H9 (cell line): ENCODE measurements at regions not wholly inside any gene's neighbourhood (a gene's known extent, or its start where the extent isn't known, plus 50 kb on each side); places are given as distances from the start of the nearest gene placed in this dataset.

ENCODE experiments used
- DNase-seq: peaks from one replicate; pipeline ENCODE4 v3.0.0-alpha.2; 2017
- H2AFZ ChIP-seq: one replicate; pipeline ENCODE4 v1.6.1; 2013; ENCODE audit warnings: mild to moderate bottlenecking, low read length, control low read depth, moderate library complexity
- H2AK5ac ChIP-seq: 2 replicates; pipeline ENCODE4 v1.6.1; 2013; ENCODE audit warnings: low read length, control low read depth, mixed read lengths; ENCODE audit not compliant: insufficient read length
- H2BK120ac ChIP-seq: one replicate; pipeline ENCODE4 v1.6.1; 2013; ENCODE audit warnings: low read depth, mild to moderate bottlenecking, low read length, control low read depth, inconsistent platforms; ENCODE audit not compliant: poor library complexity, severe bottlenecking
- H2BK12ac ChIP-seq: 2 replicates; pipeline ENCODE4 v1.6.1; 2013; ENCODE audit warnings: low read length, control low read depth, mixed read lengths, low read depth; ENCODE audit not compliant: insufficient read length
- H2BK15ac ChIP-seq: 2 replicates; pipeline ENCODE4 v1.6.1; 2013; ENCODE audit warnings: low read depth, low read length, control low read depth
- H2BK20ac ChIP-seq: one replicate; pipeline ENCODE4 v1.6.1; 2013; ENCODE audit warnings: low read depth, mild to moderate bottlenecking, low read length, control low read depth, inconsistent platforms; ENCODE audit not compliant: poor library complexity, severe bottlenecking
- H2BK5ac ChIP-seq: 2 replicates; pipeline ENCODE4 v1.6.1; 2013; ENCODE audit warnings: low read length, control low read depth, mixed read lengths; ENCODE audit not compliant: insufficient read length
- H3K14ac ChIP-seq: 2 replicates; pipeline ENCODE4 v1.6.1; 2013; ENCODE audit warnings: low read length, control low read depth; ENCODE audit not compliant: insufficient read depth
- H3K18ac ChIP-seq: 2 replicates; pipeline ENCODE4 v1.6.1; 2013; ENCODE audit warnings: low read depth, mild to moderate bottlenecking, mixed read lengths, low read length, control low read depth; ENCODE audit not compliant: insufficient read length
- H3K23ac ChIP-seq: 2 replicates; pipeline ENCODE4 v1.6.1; 2013; ENCODE audit warnings: low read length, control low read depth, mixed read lengths, low read depth; ENCODE audit not compliant: insufficient read length
- H3K23me2 ChIP-seq: 2 replicates; pipeline ENCODE4 v1.6.1; 2013; ENCODE audit warnings: low read depth, mild to moderate bottlenecking, mixed read lengths, low read length, control low read depth; ENCODE audit not compliant: insufficient read length, poor library complexity, severe bottlenecking
- H3K27ac ChIP-seq: 2 replicates; pipeline ENCODE4 v1.5.1; 2013; ENCODE audit warnings: low read length, control low read depth, mixed read lengths, low read depth; ENCODE audit not compliant: insufficient read length
- H3K27me3 ChIP-seq: 2 replicates; pipeline ENCODE4 v1.6.1; 2013; ENCODE audit warnings: low read length, control low read depth, inconsistent platforms; ENCODE audit not compliant: insufficient read depth
- H3K4ac ChIP-seq: 2 replicates; pipeline ENCODE4 v1.6.1; 2013; ENCODE audit warnings: low read depth, mild to moderate bottlenecking, control low read depth, inconsistent platforms, low read length, moderate library complexity
- H3K4me1 ChIP-seq: 2 replicates; pipeline ENCODE4 v1.6.1; 2013; ENCODE audit warnings: low read length, control low read depth, inconsistent platforms; ENCODE audit not compliant: insufficient read depth
- H3K4me2 ChIP-seq: 2 replicates; pipeline ENCODE4 v1.6.1; 2013; ENCODE audit warnings: low read length, control low read depth, mixed read lengths; ENCODE audit not compliant: insufficient read length, insufficient read depth
- H3K56ac ChIP-seq: 2 replicates; pipeline ENCODE4 v1.6.1; 2013; ENCODE audit warnings: low read depth, mild to moderate bottlenecking, mixed read lengths, low read length, control low read depth; ENCODE audit not compliant: insufficient read length
- H3K79me1 ChIP-seq: 2 replicates; pipeline ENCODE4 v1.6.1; 2013; ENCODE audit warnings: low read depth, mild to moderate bottlenecking, moderate library complexity, low read length, control low read depth, inconsistent platforms; ENCODE audit not compliant: insufficient read depth, poor library complexity, severe bottlenecking
- H3K79me2 ChIP-seq: 2 replicates; pipeline ENCODE4 v1.6.1; 2013; ENCODE audit warnings: low read length, control low read depth, inconsistent platforms; ENCODE audit not compliant: insufficient read depth
- H3K9ac ChIP-seq: 2 replicates; pipeline ENCODE4 v1.6.1; 2013; ENCODE audit warnings: low read length, control low read depth, mixed read lengths; ENCODE audit not compliant: insufficient read length; ENCODE audit errors: extremely low read depth
- H3K9me3 ChIP-seq: one replicate; pipeline ENCODE4 v1.6.1; 2013; ENCODE audit warnings: low read depth, low read length, inconsistent platforms; ENCODE audit not compliant: control insufficient read depth
- H3T11ph ChIP-seq: one replicate; pipeline ENCODE4 v1.6.1; 2013; ENCODE audit warnings: mild to moderate bottlenecking, low read length, control low read depth, inconsistent platforms
- H4K20me1 ChIP-seq: one replicate; pipeline ENCODE4 v1.6.1; 2013; ENCODE audit not compliant: control insufficient read depth, insufficient read length, insufficient read depth
- H4K5ac ChIP-seq: 2 replicates; pipeline ENCODE4 v1.6.1; 2013; ENCODE audit warnings: low read depth, mild to moderate bottlenecking, mixed read lengths, low read length, control low read depth; ENCODE audit not compliant: insufficient read length
- H4K8ac ChIP-seq: replicated peaks from 2 replicates; pipeline ENCODE4 v1.6.1; 2013; ENCODE audit warnings: low read length, control low read depth, mixed read lengths, low read depth; ENCODE audit not compliant: insufficient read length
- H4K91ac ChIP-seq: 2 replicates; pipeline ENCODE4 v1.6.1; 2013; ENCODE audit warnings: low read depth, mild to moderate bottlenecking, moderate library complexity, mixed read lengths, low read length, control low read depth; ENCODE audit not compliant: insufficient read length
- H3K27ac Mint-ChIP-seq, 3 experiments: 2 replicates in 2 of 3; 3 replicates in 1 of 3; pipeline ENCODE4 v1.8.0; 2020 to 2021; ENCODE audit warnings: mixed read lengths in 3 of 3, mild to moderate bottlenecking in 1 of 3, moderate library complexity in 1 of 3
- H3K27me3 Mint-ChIP-seq: 2 replicates; pipeline ENCODE4 v1.8.0; 2021; ENCODE audit warnings: low read depth, mild to moderate bottlenecking, moderate library complexity, mixed read lengths
- H3K36me3 Mint-ChIP-seq, 3 experiments: 2 replicates in 2 of 3; 3 replicates in 1 of 3; pipeline ENCODE4 v1.8.0; 2020 to 2021; ENCODE audit warnings: low read depth in 3 of 3, mixed read lengths in 3 of 3; ENCODE audit not compliant: insufficient read depth in 1 of 3
- H3K4me1 Mint-ChIP-seq, 2 experiments: 2 replicates each; pipeline ENCODE4 v1.8.0; 2020; ENCODE audit warnings: mixed read lengths in 2 of 2
- H3K4me3 Mint-ChIP-seq, 2 experiments: 2 replicates in 1 of 2; 3 replicates in 1 of 2; pipeline ENCODE4 v1.8.0; 2020 to 2021; ENCODE audit warnings: mild to moderate bottlenecking in 2 of 2, mixed read lengths in 2 of 2, moderate library complexity in 1 of 2
- H3K9me3 Mint-ChIP-seq, 2 experiments: 2 replicates in 1 of 2; 3 replicates in 1 of 2; pipeline ENCODE4 v1.8.0; 2020; ENCODE audit warnings: mild to moderate bottlenecking in 2 of 2, mixed read lengths in 2 of 2, moderate library complexity in 1 of 2
- WGBS: extraction: QIAGEN DNeasy Blood & Tissue Kit; methylation state at CpG from one replicate; pipeline ENCODE4 v1.1.7; 2013; ENCODE audit warnings: missing lambda C conversion rate, low lambda C conversion rate, mixed read lengths; ENCODE audit not compliant: insufficient read length; ENCODE audit errors: extremely low coverage; 5-methylcytosine and 5-hydroxymethylcytosine counted together
- TF ChIP-seq, protein P1 (sequence below): fragments of 200-600 bp; sonication (generic); conservative IDR thresholded peaks from 3 replicates; pipeline ENCODE4 v1.8.0; 2021; ENCODE audit warnings: antibody characterized with exemption, mild to moderate bottlenecking

DNA sequence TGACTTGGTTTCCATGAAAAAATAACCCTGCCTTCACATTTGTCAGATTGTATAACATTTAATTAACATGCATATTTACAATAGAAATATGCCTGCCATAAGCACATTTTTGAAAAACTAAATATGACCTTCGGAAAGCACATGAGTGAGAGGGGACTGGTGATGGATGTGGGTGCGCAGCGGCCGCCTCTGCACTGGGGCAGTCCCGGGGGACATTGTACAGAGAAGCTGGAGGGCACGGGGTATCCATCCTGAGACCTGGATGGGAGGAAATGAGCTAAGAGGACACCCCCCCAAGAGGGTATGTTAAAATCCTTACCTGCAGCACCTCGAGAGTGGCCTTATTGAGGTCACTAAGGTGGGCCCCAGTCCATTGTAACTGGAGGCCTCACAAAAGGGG, 161.3 kb upstream of the IRX4 start:
- Histone ChIP-seq H3K27me3 (no peaks in the 10 kb centered on the region), H3K4me1 (no peaks in the 10 kb centered on the region), H2BK20ac (no peak overlapping the region), H4K5ac (no peak overlapping the region), H3K9me3 (no peaks in the 10 kb centered on the region), H3K14ac (no peak overlapping the region), H2BK15ac (no peak overlapping the region), H3K79me1 (no peaks in the 10 kb centered on the region), H3K23me2 (no peaks in the 10 kb centered on the region), H2AFZ (no peak overlapping the region), H3K18ac (no peak overlapping the region), H2BK120ac (no peak overlapping the region), H3K27ac (no peak overlapping the region), H2AK5ac (no peak overlapping the region), H3K9ac (no peak overlapping the region), H2BK5ac (no peak overlapping the region), H4K91ac (no peak overlapping the region), H2BK12ac (no peak overlapping the region), H3K4ac (no peak overlapping the region), H3K56ac (no peak overlapping the region), H3K4me2 (no peak overlapping the region), H4K20me1 (no peaks in the 10 kb centered on the region), H3K23ac (no peak overlapping the region), H3T11ph (no peak overlapping the region), H3K79me2 (no peaks in the 10 kb centered on the region), H4K8ac (no peak overlapping the region)
- H3K27me3 Mint-ChIP-seq, result peaks cover 22% of the 10 kb centered on the region
- no peak for DNase-seq
- H3K27ac Mint-ChIP-seq, result no peak overlapping the region; a peak in 1 of 7 replicates
- no CpG with 5 or more reads among the region's 7 CpGs for WGBS
- H3K4me3 Mint-ChIP-seq, result no peak overlapping the region
- no peaks in the 10 kb centered on the region for H3K36me3 Mint-ChIP-seq
- peaks cover 0 to 7% of the 10 kb centered on the region in 2 experiments; a peak in 2 of 5 replicates for H3K9me3 Mint-ChIP-seq
- H3K4me1 Mint-ChIP-seq, result no peaks in the 10 kb centered on the region
- TF ChIP-seq, protein P1, sequence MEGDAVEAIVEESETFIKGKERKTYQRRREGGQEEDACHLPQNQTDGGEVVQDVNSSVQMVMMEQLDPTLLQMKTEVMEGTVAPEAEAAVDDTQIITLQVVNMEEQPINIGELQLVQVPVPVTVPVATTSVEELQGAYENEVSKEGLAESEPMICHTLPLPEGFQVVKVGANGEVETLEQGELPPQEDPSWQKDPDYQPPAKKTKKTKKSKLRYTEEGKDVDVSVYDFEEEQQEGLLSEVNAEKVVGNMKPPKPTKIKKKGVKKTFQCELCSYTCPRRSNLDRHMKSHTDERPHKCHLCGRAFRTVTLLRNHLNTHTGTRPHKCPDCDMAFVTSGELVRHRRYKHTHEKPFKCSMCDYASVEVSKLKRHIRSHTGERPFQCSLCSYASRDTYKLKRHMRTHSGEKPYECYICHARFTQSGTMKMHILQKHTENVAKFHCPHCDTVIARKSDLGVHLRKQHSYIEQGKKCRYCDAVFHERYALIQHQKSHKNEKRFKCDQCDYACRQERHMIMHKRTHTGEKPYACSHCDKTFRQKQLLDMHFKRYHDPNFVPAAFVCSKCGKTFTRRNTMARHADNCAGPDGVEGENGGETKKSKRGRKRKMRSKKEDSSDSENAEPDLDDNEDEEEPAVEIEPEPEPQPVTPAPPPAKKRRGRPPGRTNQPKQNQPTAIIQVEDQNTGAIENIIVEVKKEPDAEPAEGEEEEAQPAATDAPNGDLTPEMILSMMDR, result no peak
